H9 (cell line): ENCODE measurements at regions not wholly inside any gene's neighbourhood (a gene's known extent, or its start where the extent isn't known, plus 50 kb on each side); places are given as distances from the start of the nearest gene placed in this dataset.

Experiments
- DNase-seq: peaks from one replicate; pipeline ENCODE4 v3.0.0-alpha.2; 2017
- H2AFZ ChIP-seq: one replicate; pipeline ENCODE4 v1.6.1; 2013; ENCODE audit warnings: mild to moderate bottlenecking, low read length, control low read depth, moderate library complexity
- H2AK5ac ChIP-seq: 2 replicates; pipeline ENCODE4 v1.6.1; 2013; ENCODE audit warnings: low read length, control low read depth, mixed read lengths; ENCODE audit not compliant: insufficient read length
- H2BK120ac ChIP-seq: one replicate; pipeline ENCODE4 v1.6.1; 2013; ENCODE audit warnings: low read depth, mild to moderate bottlenecking, low read length, control low read depth, inconsistent platforms; ENCODE audit not compliant: poor library complexity, severe bottlenecking
- H2BK12ac ChIP-seq: 2 replicates; pipeline ENCODE4 v1.6.1; 2013; ENCODE audit warnings: low read length, control low read depth, mixed read lengths, low read depth; ENCODE audit not compliant: insufficient read length
- H2BK15ac ChIP-seq: 2 replicates; pipeline ENCODE4 v1.6.1; 2013; ENCODE audit warnings: low read depth, low read length, control low read depth
- H2BK20ac ChIP-seq: one replicate; pipeline ENCODE4 v1.6.1; 2013; ENCODE audit warnings: low read depth, mild to moderate bottlenecking, low read length, control low read depth, inconsistent platforms; ENCODE audit not compliant: poor library complexity, severe bottlenecking
- H2BK5ac ChIP-seq: 2 replicates; pipeline ENCODE4 v1.6.1; 2013; ENCODE audit warnings: low read length, control low read depth, mixed read lengths; ENCODE audit not compliant: insufficient read length
- H3K14ac ChIP-seq: 2 replicates; pipeline ENCODE4 v1.6.1; 2013; ENCODE audit warnings: low read length, control low read depth; ENCODE audit not compliant: insufficient read depth
- H3K18ac ChIP-seq: 2 replicates; pipeline ENCODE4 v1.6.1; 2013; ENCODE audit warnings: low read depth, mild to moderate bottlenecking, mixed read lengths, low read length, control low read depth; ENCODE audit not compliant: insufficient read length
- H3K23ac ChIP-seq: 2 replicates; pipeline ENCODE4 v1.6.1; 2013; ENCODE audit warnings: low read length, control low read depth, mixed read lengths, low read depth; ENCODE audit not compliant: insufficient read length
- H3K23me2 ChIP-seq: 2 replicates; pipeline ENCODE4 v1.6.1; 2013; ENCODE audit warnings: low read depth, mild to moderate bottlenecking, mixed read lengths, low read length, control low read depth; ENCODE audit not compliant: insufficient read length, poor library complexity, severe bottlenecking
- H3K27ac ChIP-seq: 2 replicates; pipeline ENCODE4 v1.5.1; 2013; ENCODE audit warnings: low read length, control low read depth, mixed read lengths, low read depth; ENCODE audit not compliant: insufficient read length
- H3K27me3 ChIP-seq: 2 replicates; pipeline ENCODE4 v1.6.1; 2013; ENCODE audit warnings: low read length, control low read depth, inconsistent platforms; ENCODE audit not compliant: insufficient read depth
- H3K4ac ChIP-seq: 2 replicates; pipeline ENCODE4 v1.6.1; 2013; ENCODE audit warnings: low read depth, mild to moderate bottlenecking, control low read depth, inconsistent platforms, low read length, moderate library complexity
- H3K4me1 ChIP-seq: 2 replicates; pipeline ENCODE4 v1.6.1; 2013; ENCODE audit warnings: low read length, control low read depth, inconsistent platforms; ENCODE audit not compliant: insufficient read depth
- H3K4me2 ChIP-seq: 2 replicates; pipeline ENCODE4 v1.6.1; 2013; ENCODE audit warnings: low read length, control low read depth, mixed read lengths; ENCODE audit not compliant: insufficient read length, insufficient read depth
- H3K56ac ChIP-seq: 2 replicates; pipeline ENCODE4 v1.6.1; 2013; ENCODE audit warnings: low read depth, mild to moderate bottlenecking, mixed read lengths, low read length, control low read depth; ENCODE audit not compliant: insufficient read length
- H3K79me1 ChIP-seq: 2 replicates; pipeline ENCODE4 v1.6.1; 2013; ENCODE audit warnings: low read depth, mild to moderate bottlenecking, moderate library complexity, low read length, control low read depth, inconsistent platforms; ENCODE audit not compliant: insufficient read depth, poor library complexity, severe bottlenecking
- H3K79me2 ChIP-seq: 2 replicates; pipeline ENCODE4 v1.6.1; 2013; ENCODE audit warnings: low read length, control low read depth, inconsistent platforms; ENCODE audit not compliant: insufficient read depth
- H3K9ac ChIP-seq: 2 replicates; pipeline ENCODE4 v1.6.1; 2013; ENCODE audit warnings: low read length, control low read depth, mixed read lengths; ENCODE audit not compliant: insufficient read length; ENCODE audit errors: extremely low read depth
- H3K9me3 ChIP-seq: one replicate; pipeline ENCODE4 v1.6.1; 2013; ENCODE audit warnings: low read depth, low read length, inconsistent platforms; ENCODE audit not compliant: control insufficient read depth
- H3T11ph ChIP-seq: one replicate; pipeline ENCODE4 v1.6.1; 2013; ENCODE audit warnings: mild to moderate bottlenecking, low read length, control low read depth, inconsistent platforms
- H4K20me1 ChIP-seq: one replicate; pipeline ENCODE4 v1.6.1; 2013; ENCODE audit not compliant: control insufficient read depth, insufficient read length, insufficient read depth
- H4K5ac ChIP-seq: 2 replicates; pipeline ENCODE4 v1.6.1; 2013; ENCODE audit warnings: low read depth, mild to moderate bottlenecking, mixed read lengths, low read length, control low read depth; ENCODE audit not compliant: insufficient read length
- H4K8ac ChIP-seq: replicated peaks from 2 replicates; pipeline ENCODE4 v1.6.1; 2013; ENCODE audit warnings: low read length, control low read depth, mixed read lengths, low read depth; ENCODE audit not compliant: insufficient read length
- H4K91ac ChIP-seq: 2 replicates; pipeline ENCODE4 v1.6.1; 2013; ENCODE audit warnings: low read depth, mild to moderate bottlenecking, moderate library complexity, mixed read lengths, low read length, control low read depth; ENCODE audit not compliant: insufficient read length
- H3K27ac Mint-ChIP-seq, 3 experiments: 2 replicates in 2 of 3; 3 replicates in 1 of 3; pipeline ENCODE4 v1.8.0; 2020 to 2021; ENCODE audit warnings: mixed read lengths in 3 of 3, mild to moderate bottlenecking in 1 of 3, moderate library complexity in 1 of 3
- H3K27me3 Mint-ChIP-seq: 2 replicates; pipeline ENCODE4 v1.8.0; 2021; ENCODE audit warnings: low read depth, mild to moderate bottlenecking, moderate library complexity, mixed read lengths
- H3K36me3 Mint-ChIP-seq, 3 experiments: 2 replicates in 2 of 3; 3 replicates in 1 of 3; pipeline ENCODE4 v1.8.0; 2020 to 2021; ENCODE audit warnings: low read depth in 3 of 3, mixed read lengths in 3 of 3; ENCODE audit not compliant: insufficient read depth in 1 of 3
- H3K4me1 Mint-ChIP-seq, 2 experiments: 2 replicates each; pipeline ENCODE4 v1.8.0; 2020; ENCODE audit warnings: mixed read lengths in 2 of 2
- H3K4me3 Mint-ChIP-seq, 2 experiments: 2 replicates in 1 of 2; 3 replicates in 1 of 2; pipeline ENCODE4 v1.8.0; 2020 to 2021; ENCODE audit warnings: mild to moderate bottlenecking in 2 of 2, mixed read lengths in 2 of 2, moderate library complexity in 1 of 2
- H3K9me3 Mint-ChIP-seq, 2 experiments: 2 replicates in 1 of 2; 3 replicates in 1 of 2; pipeline ENCODE4 v1.8.0; 2020; ENCODE audit warnings: mild to moderate bottlenecking in 2 of 2, mixed read lengths in 2 of 2, moderate library complexity in 1 of 2
- WGBS: extraction: QIAGEN DNeasy Blood & Tissue Kit; methylation state at CpG from one replicate; pipeline ENCODE4 v1.1.7; 2013; ENCODE audit warnings: missing lambda C conversion rate, low lambda C conversion rate, mixed read lengths; ENCODE audit not compliant: insufficient read length; ENCODE audit errors: extremely low coverage; 5-methylcytosine and 5-hydroxymethylcytosine counted together
- TF ChIP-seq, protein P1 (sequence below): fragments of 200-600 bp; sonication (generic); conservative IDR thresholded peaks from 3 replicates; pipeline ENCODE4 v1.8.0; 2021; ENCODE audit warnings: antibody characterized with exemption, mild to moderate bottlenecking

DNA sequence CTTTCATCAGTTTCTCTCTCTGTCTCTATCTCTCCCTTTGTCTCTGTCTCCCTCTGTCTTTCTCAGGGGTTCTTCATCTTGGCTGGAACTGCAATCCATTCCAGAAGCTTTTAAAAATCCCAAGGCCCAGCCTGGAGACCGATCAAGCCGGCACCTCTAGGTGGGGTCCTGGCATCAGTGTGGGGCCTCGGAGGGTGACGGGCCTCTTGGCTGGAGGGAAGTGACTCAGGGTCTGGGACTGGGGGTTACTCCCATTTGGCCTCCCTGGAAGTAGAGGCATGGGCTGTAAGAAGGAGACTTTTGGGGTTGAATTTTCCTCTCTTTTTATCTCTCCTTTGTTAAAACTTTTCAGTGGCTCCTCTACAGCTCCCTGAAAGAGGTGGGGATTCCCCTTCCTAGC lies 52.8 kb upstream of the OTOF start:
- H3K14ac ChIP-seq, result no peak overlapping the region
- no peak overlapping the region for H4K91ac ChIP-seq
- H2AFZ ChIP-seq, result no peak overlapping the region
- H2BK15ac ChIP-seq, result no peak overlapping the region
- H3K9ac ChIP-seq, result no peak overlapping the region
- no peaks in the 10 kb centered on the region for H3K79me1 ChIP-seq
- H3K9me3 ChIP-seq, result no peaks in the 10 kb centered on the region
- no peak overlapping the region for H2BK12ac ChIP-seq
- H4K5ac ChIP-seq, result no peak overlapping the region
- Mint-ChIP-seq H3K4me3 (no peak overlapping the region), H3K27me3 (peaks cover 8% of the 10 kb centered on the region), H3K9me3 (no peaks in the 10 kb centered on the region), H3K27ac (peak overlapping the region in 1 of 3 experiments; percentile 46; a peak in 1 of 7 replicates), H3K36me3 (no peaks in the 10 kb centered on the region), H3K4me1 (peaks cover 11 to 21% of the 10 kb centered on the region in 2 experiments)
- no CpG with 5 or more reads among the region's 4 CpGs for WGBS
- H3K56ac ChIP-seq, result no peak overlapping the region
- H3K23me2 ChIP-seq, result no peaks in the 10 kb centered on the region
- H3K4ac ChIP-seq, result no peak overlapping the region
- no peak overlapping the region for H2BK20ac ChIP-seq
- no peaks in the 10 kb centered on the region for H4K20me1 ChIP-seq
- H3K27ac ChIP-seq, result no peak overlapping the region
- DNase-seq, result no peak
- H3K18ac ChIP-seq, result no peak overlapping the region
- no peak overlapping the region for H3T11ph ChIP-seq
- H2BK120ac ChIP-seq, result no peak overlapping the region
- H2BK5ac ChIP-seq, result no peak overlapping the region
- TF ChIP-seq, protein P1, sequence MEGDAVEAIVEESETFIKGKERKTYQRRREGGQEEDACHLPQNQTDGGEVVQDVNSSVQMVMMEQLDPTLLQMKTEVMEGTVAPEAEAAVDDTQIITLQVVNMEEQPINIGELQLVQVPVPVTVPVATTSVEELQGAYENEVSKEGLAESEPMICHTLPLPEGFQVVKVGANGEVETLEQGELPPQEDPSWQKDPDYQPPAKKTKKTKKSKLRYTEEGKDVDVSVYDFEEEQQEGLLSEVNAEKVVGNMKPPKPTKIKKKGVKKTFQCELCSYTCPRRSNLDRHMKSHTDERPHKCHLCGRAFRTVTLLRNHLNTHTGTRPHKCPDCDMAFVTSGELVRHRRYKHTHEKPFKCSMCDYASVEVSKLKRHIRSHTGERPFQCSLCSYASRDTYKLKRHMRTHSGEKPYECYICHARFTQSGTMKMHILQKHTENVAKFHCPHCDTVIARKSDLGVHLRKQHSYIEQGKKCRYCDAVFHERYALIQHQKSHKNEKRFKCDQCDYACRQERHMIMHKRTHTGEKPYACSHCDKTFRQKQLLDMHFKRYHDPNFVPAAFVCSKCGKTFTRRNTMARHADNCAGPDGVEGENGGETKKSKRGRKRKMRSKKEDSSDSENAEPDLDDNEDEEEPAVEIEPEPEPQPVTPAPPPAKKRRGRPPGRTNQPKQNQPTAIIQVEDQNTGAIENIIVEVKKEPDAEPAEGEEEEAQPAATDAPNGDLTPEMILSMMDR, result no peak
- no peak overlapping the region for H3K23ac ChIP-seq
- H3K79me2 ChIP-seq, result no peaks in the 10 kb centered on the region
- no peak overlapping the region for H2AK5ac ChIP-seq
- H3K27me3 ChIP-seq, result no peaks in the 10 kb centered on the region
- H3K4me2 ChIP-seq, result no peak overlapping the region
- H4K8ac ChIP-seq, result no peak overlapping the region
- no peaks in the 10 kb centered on the region for H3K4me1 ChIP-seq
